ENCODE measurements at regions not wholly inside any gene's neighbourhood (a gene's known extent, or its start where the extent isn't known, plus 50 kb on each side); places are given as distances from the start of the nearest gene placed in this dataset.

DNA sequence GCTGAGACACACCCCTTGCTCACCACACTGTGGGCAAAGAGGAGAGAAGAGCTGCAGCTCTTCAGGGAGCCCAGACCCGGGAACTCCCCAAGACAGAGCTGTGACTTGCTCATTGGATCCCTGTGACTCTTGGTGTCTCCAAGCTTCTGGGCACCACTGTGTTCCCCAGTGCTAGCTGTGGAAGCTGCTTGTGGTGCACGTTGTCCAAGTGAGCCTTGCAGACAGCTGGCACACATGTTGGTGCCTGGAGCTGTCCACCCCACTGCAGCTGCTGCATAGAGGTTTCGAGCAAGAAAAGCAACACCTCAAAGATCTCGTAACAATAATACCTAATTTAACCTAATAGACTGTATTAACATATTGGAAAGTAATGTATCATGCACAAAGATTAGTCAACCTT lies 1089.3 kb downstream of the PCDH18 start:
- Histone ChIP-seq H3K79me2 (ENCODE audit: low read length) (no peaks in the 10 kb centered on the region), H3K4me3 (ENCODE audit: low read length) (no peak overlapping the region), H3K9me3 (ENCODE audit: low read length) (peaks cover 4% of the 10 kb centered on the region), H2AFZ (ENCODE audit: low read length) (no peak overlapping the region), H4K20me1 (ENCODE audit: insufficient read depth, low read depth, low read length) (no peaks in the 10 kb centered on the region), H3K9me2 (replicated peaks; ENCODE audit: insufficient read depth, low read length) (no peaks in the 10 kb centered on the region), H3K4me2 (ENCODE audit: low read depth, low read length, poor library complexity, severe bottlenecking) (no peak overlapping the region), H3K36me3 (ENCODE audit: insufficient read depth, low read length) (no peaks in the 10 kb centered on the region), H3K9ac (ENCODE audit: low read length) (no peak overlapping the region), H3K4me1 (ENCODE audit: low read length) (no peaks in the 10 kb centered on the region), H3K27ac (ENCODE audit: low read length) (no peak overlapping the region), H3K27me3 (ENCODE audit: low read length) (no peaks in the 10 kb centered on the region)
- DNase-seq: no peak

DNA sequence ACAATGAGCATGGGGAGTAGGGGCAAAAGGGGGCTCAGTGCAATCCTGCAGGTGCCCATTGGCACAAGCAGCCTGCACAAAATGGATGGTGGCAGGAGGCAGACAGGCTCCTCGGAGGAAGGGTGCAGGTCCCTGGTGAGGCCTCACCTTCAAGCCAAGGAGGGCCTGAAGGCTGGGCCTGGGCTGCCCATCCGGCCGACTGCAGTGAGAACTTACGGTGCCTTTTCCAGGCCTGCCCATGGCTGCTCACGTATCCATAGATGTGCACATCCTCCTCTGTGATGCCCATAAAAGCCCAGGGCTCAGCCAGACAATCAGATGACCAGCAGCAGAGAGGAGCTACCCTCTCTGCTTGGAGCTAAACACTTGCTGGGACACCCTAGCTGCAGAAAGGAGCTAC lies 1089.8 kb downstream of the PCDH18 start:
- peaks cover 4% of the 10 kb centered on the region for H3K9me3 ChIP-seq (ENCODE audit: low read length)
- no peak overlapping the region for H3K27ac ChIP-seq (ENCODE audit: low read length)
- H3K9ac ChIP-seq (ENCODE audit: low read length): no peak overlapping the region
- no peaks in the 10 kb centered on the region for H3K4me1 ChIP-seq (ENCODE audit: low read length)
- DNase-seq: no peak
- H4K20me1 ChIP-seq (ENCODE audit: insufficient read depth, low read depth, low read length): no peaks in the 10 kb centered on the region
- H2AFZ ChIP-seq (ENCODE audit: low read length): no peak overlapping the region
- no peaks in the 10 kb centered on the region for H3K36me3 ChIP-seq (ENCODE audit: insufficient read depth, low read length)
- H3K79me2 ChIP-seq (ENCODE audit: low read length): no peaks in the 10 kb centered on the region
- H3K9me2 ChIP-seq (replicated peaks; ENCODE audit: insufficient read depth, low read length): no peaks in the 10 kb centered on the region
- H3K27me3 ChIP-seq (ENCODE audit: low read length): no peaks in the 10 kb centered on the region
- H3K4me2 ChIP-seq (ENCODE audit: low read depth, low read length, poor library complexity, severe bottlenecking): no peak overlapping the region
- H3K4me3 ChIP-seq (ENCODE audit: low read length): no peak overlapping the region

DNA sequence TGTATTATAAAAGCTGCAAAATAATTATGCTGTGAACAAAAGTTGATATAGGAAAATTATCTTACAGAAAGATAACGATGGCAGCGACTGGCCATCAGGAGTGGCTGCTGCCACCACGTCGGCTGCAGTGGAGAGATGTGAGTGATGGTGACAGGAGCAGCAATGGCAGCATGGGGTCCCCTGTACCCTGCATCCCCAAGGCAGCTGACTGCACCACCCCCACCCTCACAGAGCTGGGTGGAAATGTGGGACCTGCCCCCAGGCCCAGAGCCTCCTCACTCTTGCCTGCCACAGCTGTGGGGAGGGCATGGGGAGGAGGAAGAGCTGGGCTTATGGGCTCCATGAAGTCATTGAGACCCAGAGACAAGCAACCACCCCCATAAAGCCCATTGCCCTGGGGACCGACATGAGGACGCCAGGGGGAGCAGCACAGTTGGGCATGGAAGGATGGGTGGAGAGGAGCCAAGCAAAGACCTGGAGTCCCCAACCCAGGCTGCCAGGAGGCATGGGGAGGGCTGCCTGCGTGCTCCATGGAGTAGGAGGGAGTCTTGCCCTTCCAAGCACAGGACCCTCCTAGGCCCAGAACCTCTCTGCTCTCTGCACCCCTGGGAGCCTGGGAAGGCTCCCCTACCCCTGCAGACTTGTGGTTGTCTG lies 1090.5 kb downstream of the PCDH18 start:
- Histone ChIP-seq H3K27ac (ENCODE audit: low read length) (no peak overlapping the region), H4K20me1 (ENCODE audit: insufficient read depth, low read depth, low read length) (no peaks in the 10 kb centered on the region), H3K4me3 (ENCODE audit: low read length) (no peak overlapping the region), H3K9me3 (ENCODE audit: low read length) (peaks cover 4% of the 10 kb centered on the region), H3K79me2 (ENCODE audit: low read length) (no peaks in the 10 kb centered on the region), H3K4me1 (ENCODE audit: low read length) (no peaks in the 10 kb centered on the region), H3K36me3 (ENCODE audit: insufficient read depth, low read length) (no peaks in the 10 kb centered on the region), H3K9me2 (replicated peaks; ENCODE audit: insufficient read depth, low read length) (no peaks in the 10 kb centered on the region), H3K27me3 (ENCODE audit: low read length) (no peaks in the 10 kb centered on the region), H2AFZ (ENCODE audit: low read length) (no peak overlapping the region), H3K9ac (ENCODE audit: low read length) (no peak overlapping the region), H3K4me2 (ENCODE audit: low read depth, low read length, poor library complexity, severe bottlenecking) (no peak overlapping the region)
- DNase-seq: no peak

DNA sequence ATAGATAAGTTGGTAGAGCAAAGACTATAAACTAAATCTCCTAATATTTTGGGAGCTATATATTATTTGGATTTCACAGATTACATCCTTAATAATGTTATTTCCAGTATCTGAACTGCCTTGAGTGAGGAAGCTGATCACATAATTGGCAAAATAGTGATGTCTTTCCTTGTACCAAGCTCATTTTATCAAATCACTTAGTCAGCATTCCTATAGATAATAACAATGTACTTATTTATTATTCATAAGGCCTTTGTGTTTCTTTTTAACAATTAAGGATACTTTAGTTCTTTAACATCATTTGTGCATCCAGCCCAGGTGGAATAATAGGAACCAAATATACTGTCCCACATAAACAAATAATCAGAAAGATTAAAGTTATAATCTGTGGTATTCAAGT lies 1093.6 kb downstream of the PCDH18 start:
- DNase-seq: no peak
- Histone ChIP-seq H3K4me2 (ENCODE audit: low read depth, low read length, poor library complexity, severe bottlenecking) (no peak overlapping the region), H3K27ac (ENCODE audit: low read length) (no peak overlapping the region)

DNA sequence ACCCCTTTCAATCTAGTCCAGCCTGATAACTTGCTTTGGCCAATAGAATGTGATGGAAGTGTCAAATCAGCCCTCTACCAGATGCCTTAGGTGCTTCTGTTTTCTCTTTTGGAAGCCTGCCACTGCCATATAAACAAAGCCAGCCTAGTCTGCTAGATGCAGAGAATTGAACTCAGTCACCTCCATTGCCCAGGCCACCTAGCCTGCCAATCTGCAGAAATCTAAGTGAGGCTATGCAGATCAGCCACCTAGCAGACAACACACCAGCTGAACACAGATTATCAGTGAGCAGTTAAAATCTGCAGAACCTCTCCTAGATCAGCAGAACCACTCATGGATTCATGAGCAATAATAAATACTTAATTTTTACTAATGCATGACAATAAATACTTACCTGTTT lies 1108.2 kb downstream of the PCDH18 start:
- Histone ChIP-seq H4K20me1 (ENCODE audit: insufficient read depth, low read depth, low read length) (no peaks in the 10 kb centered on the region), H3K4me1 (ENCODE audit: low read length) (no peaks in the 10 kb centered on the region), H3K27me3 (ENCODE audit: low read length) (no peaks in the 10 kb centered on the region), H3K4me2 (ENCODE audit: low read depth, low read length, poor library complexity, severe bottlenecking) (no peak overlapping the region), H3K27ac (ENCODE audit: low read length) (no peak overlapping the region), H3K36me3 (ENCODE audit: insufficient read depth, low read length) (no peaks in the 10 kb centered on the region), H3K9ac (ENCODE audit: low read length) (no peak overlapping the region), H2AFZ (ENCODE audit: low read length) (no peak overlapping the region), H3K9me2 (replicated peaks; ENCODE audit: insufficient read depth, low read length) (no peaks in the 10 kb centered on the region), H3K79me2 (ENCODE audit: low read length) (no peaks in the 10 kb centered on the region), H3K9me3 (ENCODE audit: low read length) (peaks cover 19% of the 10 kb centered on the region), H3K4me3 (ENCODE audit: low read length) (no peak overlapping the region)
- no peak for DNase-seq

More for the DNA sequence above, 1093.6 kb downstream of the PCDH18 start:
- no peaks in the 10 kb centered on the region for H3K9me2 ChIP-seq (replicated peaks; ENCODE audit: insufficient read depth, low read length)
- H3K79me2 ChIP-seq (ENCODE audit: low read length): no peaks in the 10 kb centered on the region
- no peak overlapping the region for H3K9ac ChIP-seq (ENCODE audit: low read length)
- peaks cover 9% of the 10 kb centered on the region for H3K9me3 ChIP-seq (ENCODE audit: low read length)
- no peak overlapping the region for H2AFZ ChIP-seq (ENCODE audit: low read length)
- no peaks in the 10 kb centered on the region for H4K20me1 ChIP-seq (ENCODE audit: insufficient read depth, low read depth, low read length)
- H3K4me3 ChIP-seq (ENCODE audit: low read length): no peak overlapping the region
- H3K36me3 ChIP-seq (ENCODE audit: insufficient read depth, low read length): no peaks in the 10 kb centered on the region
- H3K4me1 ChIP-seq (ENCODE audit: low read length): no peaks in the 10 kb centered on the region
- no peaks in the 10 kb centered on the region for H3K27me3 ChIP-seq (ENCODE audit: low read length)

DNA sequence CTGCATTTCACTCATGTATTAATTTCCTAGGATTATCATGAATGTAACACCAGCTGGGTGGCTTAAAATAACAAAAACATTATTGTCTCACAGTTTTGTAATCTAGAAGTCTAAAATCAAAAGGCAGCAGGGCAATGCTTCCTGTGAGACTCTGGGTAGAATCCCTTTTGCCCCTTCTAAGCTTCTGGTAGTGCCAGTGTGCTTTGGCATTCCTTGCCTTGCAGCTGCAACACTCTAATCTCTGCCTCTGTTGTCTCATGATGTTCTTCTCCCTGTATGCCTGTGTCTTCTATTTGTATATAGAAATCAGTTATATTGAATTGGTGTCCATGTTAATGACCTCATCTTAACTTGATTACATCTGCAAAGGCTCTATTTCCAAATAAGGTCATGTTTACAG lies 1117.3 kb downstream of the PCDH18 start:
- Histone ChIP-seq H3K79me2 (ENCODE audit: low read length) (no peaks in the 10 kb centered on the region), H3K27ac (ENCODE audit: low read length) (no peak overlapping the region), H3K4me2 (ENCODE audit: low read depth, low read length, poor library complexity, severe bottlenecking) (no peak overlapping the region), H3K9ac (ENCODE audit: low read length) (no peak overlapping the region), H3K4me3 (ENCODE audit: low read length) (no peak overlapping the region), H2AFZ (ENCODE audit: low read length) (no peak overlapping the region), H3K9me3 (ENCODE audit: low read length) (peaks cover 45% of the 10 kb centered on the region), H4K20me1 (ENCODE audit: insufficient read depth, low read depth, low read length) (no peaks in the 10 kb centered on the region), H3K27me3 (ENCODE audit: low read length) (no peaks in the 10 kb centered on the region), H3K4me1 (ENCODE audit: low read length) (no peaks in the 10 kb centered on the region), H3K9me2 (replicated peaks; ENCODE audit: insufficient read depth, low read length) (no peaks in the 10 kb centered on the region), H3K36me3 (ENCODE audit: insufficient read depth, low read length) (no peaks in the 10 kb centered on the region; the same call in 1 of the 2 replicates)
- DNase-seq: no peak

DNA sequence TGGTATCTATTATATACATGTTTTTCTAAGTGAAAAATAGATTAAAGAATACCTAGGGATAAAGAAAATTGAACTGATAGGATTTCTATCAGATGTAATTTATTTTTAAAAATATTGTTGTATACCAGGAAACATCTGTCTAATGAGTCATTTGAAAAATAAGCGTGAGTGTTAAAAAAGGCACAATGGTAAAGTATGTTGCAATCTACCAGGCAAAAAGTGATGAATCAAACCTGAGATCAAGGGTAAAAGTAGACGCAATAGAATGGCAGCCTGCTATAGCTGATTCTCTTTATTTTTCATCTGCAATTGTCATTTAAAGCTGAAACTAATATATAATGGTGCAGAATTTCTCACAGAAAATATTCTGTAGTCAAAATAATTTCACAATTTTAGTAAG lies 1119.6 kb downstream of the PCDH18 start:
- Histone ChIP-seq H3K4me2 (ENCODE audit: low read depth, low read length, poor library complexity, severe bottlenecking) (no peak overlapping the region), H2AFZ (ENCODE audit: low read length) (no peak overlapping the region), H3K9ac (ENCODE audit: low read length) (no peak overlapping the region), H3K27ac (ENCODE audit: low read length) (no peak overlapping the region), H3K9me2 (replicated peaks; ENCODE audit: insufficient read depth, low read length) (no peaks in the 10 kb centered on the region), H4K20me1 (ENCODE audit: insufficient read depth, low read depth, low read length) (no peaks in the 10 kb centered on the region), H3K4me3 (ENCODE audit: low read length) (no peak overlapping the region), H3K4me1 (ENCODE audit: low read length) (no peaks in the 10 kb centered on the region), H3K27me3 (ENCODE audit: low read length) (no peaks in the 10 kb centered on the region), H3K79me2 (ENCODE audit: low read length) (no peaks in the 10 kb centered on the region), H3K36me3 (ENCODE audit: insufficient read depth, low read length) (peaks cover 3% of the 10 kb centered on the region; the same call in 1 of the 2 replicates), H3K9me3 (ENCODE audit: low read length) (peaks cover 47% of the 10 kb centered on the region)
- no peak for DNase-seq

DNA sequence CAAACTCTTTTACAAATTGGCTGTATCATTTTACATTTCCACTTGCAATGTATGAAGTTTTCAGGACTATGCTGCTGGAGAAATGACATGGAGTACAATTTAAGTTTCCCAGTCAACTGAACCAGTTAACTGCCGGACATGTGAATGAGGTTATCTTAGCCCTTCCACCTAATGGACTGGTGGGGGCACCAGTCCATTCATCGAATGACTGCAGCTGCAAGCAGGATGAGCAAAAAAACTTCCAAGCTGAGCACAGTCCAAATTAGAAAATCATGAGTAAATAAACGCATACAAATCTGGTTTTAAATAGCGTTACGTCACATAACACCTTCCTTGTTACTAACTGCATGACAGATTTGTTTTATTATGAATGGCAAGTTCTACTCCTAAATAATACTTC lies 1131.5 kb downstream of the PCDH18 start:
- H3K79me2 ChIP-seq (ENCODE audit: low read length): no peaks in the 10 kb centered on the region
- no peaks in the 10 kb centered on the region for H3K9me2 ChIP-seq (replicated peaks; ENCODE audit: insufficient read depth, low read length)
- no peaks in the 10 kb centered on the region for H3K27me3 ChIP-seq (ENCODE audit: low read length)
- H3K9me3 ChIP-seq (ENCODE audit: low read length): peaks cover 6% of the 10 kb centered on the region
- H2AFZ ChIP-seq (ENCODE audit: low read length): no peak overlapping the region
- DNase-seq: no peak
- H3K4me1 ChIP-seq (ENCODE audit: low read length): no peaks in the 10 kb centered on the region
- no peaks in the 10 kb centered on the region for H4K20me1 ChIP-seq (ENCODE audit: insufficient read depth, low read depth, low read length)
- no peak overlapping the region for H3K27ac ChIP-seq (ENCODE audit: low read length)
- H3K4me3 ChIP-seq (ENCODE audit: low read length): no peak overlapping the region
- H3K9ac ChIP-seq (ENCODE audit: low read length): no peak overlapping the region
- H3K4me2 ChIP-seq (ENCODE audit: low read depth, low read length, poor library complexity, severe bottlenecking): no peak overlapping the region
- H3K36me3 ChIP-seq (ENCODE audit: insufficient read depth, low read length): no peaks in the 10 kb centered on the region
